MG63 (cell line): ENCODE measurements at regions not wholly inside any gene's neighbourhood (a gene's known extent, or its start where the extent isn't known, plus 50 kb on each side); places are given as distances from the start of the nearest gene placed in this dataset.

Source experiments
- DNase-seq: peaks from one replicate; pipeline ENCODE4 v3.0.0-alpha.2; 2020
- H3K27me3 ChIP-seq: fragments of 250-450 bp; sonication (Bioruptor Pico); 2 replicates; pipeline ENCODE4 v1.5.1; 2020; ENCODE audit warnings: mild to moderate bottlenecking, moderate library complexity
- H3K36me3 ChIP-seq: fragments of 250-450 bp; sonication (Bioruptor Pico); 2 replicates; pipeline ENCODE4 v1.5.1; 2020; ENCODE audit warnings: mild to moderate bottlenecking, moderate library complexity
- H3K4me3 ChIP-seq: fragments of 250-450 bp; sonication (Bioruptor Pico); 2 replicates; pipeline ENCODE4 v1.5.1; 2020; ENCODE audit warnings: mild to moderate bottlenecking, moderate library complexity
- H3K9me3 ChIP-seq: fragments of 250-450 bp; sonication (Bioruptor Pico); 2 replicates; pipeline ENCODE4 v1.5.1; 2020; ENCODE audit warnings: mild to moderate bottlenecking, moderate library complexity

GRCh38 chr1:69513601-69514000, 54.1 kb upstream of the LRRC7 start:
- DNase-seq = no peak
- Histone ChIP-seq H3K4me3 (no peak overlapping the region), H3K36me3 (no peaks in the 10 kb centered on the region), H3K27me3 (no peaks in the 10 kb centered on the region), H3K9me3 (no peaks in the 10 kb centered on the region)
